ENCODE measurements at regions not wholly inside any gene's neighbourhood (a gene's known extent, or its start where the extent isn't known, plus 50 kb on each side); places are given as distances from the start of the nearest gene placed in this dataset.

DNA sequence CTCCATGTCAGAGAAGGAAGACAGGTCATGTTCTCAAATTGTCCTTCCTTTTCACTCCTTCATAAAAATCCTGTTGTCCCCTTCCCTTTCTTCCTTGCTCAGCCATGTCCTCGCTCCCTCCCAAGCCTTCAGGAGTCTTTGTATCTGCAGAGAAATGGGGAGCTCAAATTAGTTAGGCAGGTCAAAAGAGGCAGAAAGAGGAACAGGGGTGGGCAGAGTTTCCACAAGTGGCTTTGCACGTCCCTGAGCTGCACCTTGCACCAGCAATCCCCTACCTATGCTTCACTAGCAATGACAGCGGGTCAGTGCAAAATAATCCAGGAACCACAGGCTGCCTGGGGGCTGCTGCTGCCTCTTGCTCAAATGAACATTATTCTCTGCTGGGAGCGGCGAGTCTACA, 152.1 kb upstream of the ITGA6 start:
- TF ChIP-seq, protein P1, sequence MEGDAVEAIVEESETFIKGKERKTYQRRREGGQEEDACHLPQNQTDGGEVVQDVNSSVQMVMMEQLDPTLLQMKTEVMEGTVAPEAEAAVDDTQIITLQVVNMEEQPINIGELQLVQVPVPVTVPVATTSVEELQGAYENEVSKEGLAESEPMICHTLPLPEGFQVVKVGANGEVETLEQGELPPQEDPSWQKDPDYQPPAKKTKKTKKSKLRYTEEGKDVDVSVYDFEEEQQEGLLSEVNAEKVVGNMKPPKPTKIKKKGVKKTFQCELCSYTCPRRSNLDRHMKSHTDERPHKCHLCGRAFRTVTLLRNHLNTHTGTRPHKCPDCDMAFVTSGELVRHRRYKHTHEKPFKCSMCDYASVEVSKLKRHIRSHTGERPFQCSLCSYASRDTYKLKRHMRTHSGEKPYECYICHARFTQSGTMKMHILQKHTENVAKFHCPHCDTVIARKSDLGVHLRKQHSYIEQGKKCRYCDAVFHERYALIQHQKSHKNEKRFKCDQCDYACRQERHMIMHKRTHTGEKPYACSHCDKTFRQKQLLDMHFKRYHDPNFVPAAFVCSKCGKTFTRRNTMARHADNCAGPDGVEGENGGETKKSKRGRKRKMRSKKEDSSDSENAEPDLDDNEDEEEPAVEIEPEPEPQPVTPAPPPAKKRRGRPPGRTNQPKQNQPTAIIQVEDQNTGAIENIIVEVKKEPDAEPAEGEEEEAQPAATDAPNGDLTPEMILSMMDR (conservative IDR thresholded peaks at IDR 0.05; ENCODE audit: low read depth, low read length): no peak
- no peak for TF ChIP-seq EZH2 (IDR thresholded peaks at IDR 0.05; ENCODE audit: borderline replicate concordance, low read depth, low read length, poor library complexity, severe bottlenecking)
